NCI-H2107 treated with DMSO at 0.1 percent for 48 hours (cell line): ENCODE measurements at regions not wholly inside any gene's neighbourhood (a gene's known extent, or its start where the extent isn't known, plus 50 kb on each side); places are given as distances from the start of the nearest gene placed in this dataset.
A peak's percentile ranks its signal among the peaks of the same experiment; 100 is the strongest.
"Not testable (repeated sequence)": the region's sequence is repeated elsewhere in the genome, so short reads cannot be mapped to it uniquely, and the experiment has no call there.

ENCODE experiments used
- DNase-seq: peaks from one replicate; lab custom pipeline; 2025; ENCODE audit not compliant: unreplicated experiment; lab: John Stamatoyannopoulos, UW

DNA sequence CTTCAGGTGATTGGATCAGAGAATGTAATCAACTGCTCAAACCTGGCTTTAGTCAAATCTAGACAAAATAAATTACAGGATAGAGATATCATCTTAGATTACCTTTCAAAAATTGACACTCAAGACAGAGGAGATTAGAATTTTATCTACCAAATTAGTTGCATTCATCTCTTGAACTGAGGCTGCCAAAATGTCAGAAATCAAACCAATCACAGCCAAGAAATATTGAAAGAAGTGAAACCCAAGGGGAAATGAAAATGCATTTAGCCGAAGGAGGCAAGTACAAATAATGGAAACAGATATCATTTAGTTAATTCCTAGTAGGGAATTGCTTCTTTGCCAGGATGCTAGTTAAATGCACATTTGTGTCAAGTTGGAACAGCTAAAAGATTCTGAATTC is 261.1 kb upstream of the PDZRN3 start:
- DNase-seq = no peak

GRCh38 chr3:73884361-73884760 is 259.6 kb upstream of the PDZRN3 start:
- no peak for DNase-seq

DNA sequence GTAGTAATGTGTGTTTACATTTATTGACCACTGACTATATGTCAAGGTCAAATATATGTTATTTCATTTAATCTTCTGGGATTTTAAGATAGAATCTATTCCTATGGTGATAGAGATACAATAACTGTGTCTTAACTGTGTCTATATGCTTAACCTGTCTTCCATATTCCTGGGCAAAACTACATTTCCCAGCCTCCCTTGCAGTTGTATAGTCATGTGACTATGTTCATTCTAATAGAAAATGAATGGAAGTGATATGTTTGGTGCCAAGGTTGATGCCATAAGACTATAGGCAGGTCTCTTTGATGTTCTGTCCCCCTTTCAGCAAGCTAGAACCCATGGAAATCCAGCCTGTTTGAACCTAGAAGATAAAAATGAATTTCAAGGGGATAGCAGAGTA is 258.8 kb upstream of the PDZRN3 start:
- no peak for DNase-seq

- DNase-seq = no peak
Measured at GRCh38 chr3:73874606-73875369, 250.0 kb upstream of the PDZRN3 start.

DNA sequence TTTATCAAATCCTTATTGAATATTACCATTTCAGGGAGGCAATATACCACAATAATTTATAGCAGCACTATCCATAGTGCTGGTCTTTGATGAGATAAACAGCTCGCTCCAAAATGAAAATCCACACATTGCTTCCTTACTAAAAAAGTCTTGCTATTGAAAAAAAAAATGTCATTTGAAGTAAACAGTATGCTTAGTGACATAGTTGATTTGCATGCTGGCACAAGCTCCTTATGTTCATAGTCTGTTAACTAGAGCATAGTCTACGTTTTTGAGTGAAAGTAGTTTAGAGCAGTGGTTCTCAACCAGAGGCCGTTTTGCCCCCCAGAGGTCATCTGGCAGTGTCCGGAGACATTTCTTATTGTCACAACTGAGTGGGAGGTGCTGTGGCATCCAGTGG is 249.4 kb upstream of the PDZRN3 start:
- DNase-seq = no peak

- DNase-seq = peak; percentile 3
Measured at GRCh38 chr3:73868688-73869315, 244.1 kb upstream of the PDZRN3 start.

DNA sequence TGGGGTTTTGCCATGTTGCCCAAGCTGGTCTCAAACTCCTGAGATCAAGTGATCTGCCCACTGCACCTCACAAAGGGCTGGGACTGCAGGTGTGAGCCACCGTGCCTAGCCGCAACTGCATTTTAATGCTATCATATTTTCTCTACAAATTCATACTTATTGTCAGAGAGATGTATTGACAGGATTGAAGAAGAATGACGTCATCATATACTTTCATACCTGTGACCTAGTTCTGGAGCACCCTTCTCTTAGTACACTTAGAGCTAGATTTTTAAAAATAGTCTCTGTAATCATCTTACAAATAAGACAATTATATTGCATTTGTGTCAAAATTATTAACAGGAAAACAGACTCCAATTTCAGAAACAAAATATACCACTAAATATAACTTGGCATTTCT is 242.8 kb upstream of the PDZRN3 start:
- DNase-seq = no peak

GRCh38 chr3:73866846-73867245 is 242.1 kb upstream of the PDZRN3 start:
- DNase-seq = no peak

DNA sequence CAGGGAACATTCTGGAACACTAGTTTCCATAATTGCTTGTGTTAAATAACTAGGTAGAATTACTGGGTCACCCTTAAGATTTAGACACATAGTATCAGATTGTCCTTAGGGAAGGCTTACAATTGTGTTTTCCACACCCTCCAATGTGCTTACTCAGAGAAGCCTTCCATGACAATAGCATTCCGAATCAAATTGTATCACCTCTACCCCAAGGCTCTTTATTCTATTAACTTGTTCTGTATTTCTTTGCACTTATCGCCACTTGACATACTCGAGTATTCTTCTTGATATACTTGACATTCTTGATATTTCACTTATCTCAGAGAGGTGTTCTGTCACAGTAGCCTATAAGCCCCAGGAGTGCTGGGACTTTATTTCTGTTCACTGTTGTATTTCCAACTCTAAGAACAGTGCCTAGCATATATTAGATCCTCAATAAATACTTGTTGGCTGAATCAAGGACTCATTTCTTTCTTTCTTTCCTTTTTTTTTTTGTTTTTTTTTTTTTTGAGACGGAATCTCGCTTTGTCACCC is 238.9 kb upstream of the PDZRN3 start:
- DNase-seq = no peak

GRCh38 chr3:73855813-73856212 is 231.1 kb upstream of the PDZRN3 start:
- DNase-seq = no peak

- DNase-seq = peak; percentile 7
Measured at GRCh38 chr3:73848173-73848906, 223.6 kb upstream of the PDZRN3 start.

GRCh38 chr3:73846951-73847350 is 222.2 kb upstream of the PDZRN3 start:
- DNase-seq = no peak

DNA sequence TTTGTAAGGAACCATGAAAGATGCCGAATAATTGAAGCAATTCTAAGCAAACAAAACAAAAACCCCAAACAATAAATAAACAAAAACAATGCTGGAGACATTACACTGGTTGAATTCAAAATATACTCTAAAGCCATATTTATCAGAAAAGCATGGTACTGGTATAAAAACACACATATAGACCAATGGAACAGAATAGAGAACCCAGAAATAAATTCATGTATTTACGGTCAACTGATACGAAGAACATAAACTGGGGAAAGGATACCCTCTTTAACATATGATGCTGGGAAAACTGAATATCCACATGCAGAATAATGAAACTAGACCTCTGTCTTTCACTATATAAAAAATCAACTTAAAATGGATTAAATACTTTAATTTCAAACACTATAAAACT is 214.3 kb upstream of the PDZRN3 start:
- DNase-seq = no peak

DNA sequence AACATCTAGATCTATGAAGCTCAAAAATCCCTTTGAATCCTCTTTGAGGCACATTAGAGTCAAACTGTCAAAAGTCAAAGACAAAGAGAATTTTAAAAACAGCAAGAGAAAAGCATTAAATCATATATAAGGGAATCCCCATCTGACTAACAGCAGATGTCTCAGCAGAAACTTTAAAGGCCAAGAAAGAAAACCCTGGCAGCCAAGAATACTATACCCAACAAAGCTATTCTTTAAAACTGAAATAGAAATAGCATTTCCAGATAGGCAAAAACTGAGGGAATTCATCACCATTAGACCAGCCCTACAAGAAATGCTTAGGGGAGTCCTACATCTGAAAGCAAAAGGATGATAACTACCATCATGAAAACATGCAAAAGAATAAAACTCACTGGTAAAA is 211.2 kb upstream of the PDZRN3 start:
- no peak for DNase-seq

GRCh38 chr3:73832426-73832825 is 207.7 kb upstream of the PDZRN3 start:
- DNase-seq = no peak

DNA sequence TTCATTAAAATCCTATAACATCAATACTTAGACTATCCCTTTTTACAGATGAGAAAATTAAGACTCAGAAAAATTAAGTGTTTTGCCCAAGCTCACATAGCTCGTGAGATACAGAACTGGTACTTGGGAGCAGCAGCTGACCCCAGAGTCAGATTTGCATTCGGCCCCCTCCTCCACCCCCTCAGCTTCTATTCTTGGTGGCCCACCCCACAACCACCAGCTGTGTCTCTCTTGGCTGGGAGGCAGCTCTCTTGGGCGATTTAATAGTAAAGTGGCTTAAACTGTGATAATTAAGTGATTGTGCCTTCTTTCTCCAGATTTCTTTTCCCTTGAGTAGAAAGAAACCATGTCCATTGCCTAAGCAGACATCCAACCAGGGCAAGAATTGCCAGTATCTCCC is 203.6 kb upstream of the PDZRN3 start:
- no peak for DNase-seq

- no peak for DNase-seq
Measured at GRCh38 chr3:73827725-73828211, 203.0 kb upstream of the PDZRN3 start.

- no peak for DNase-seq
Measured at GRCh38 chr3:73827204-73827603, 202.5 kb upstream of the PDZRN3 start.

DNA sequence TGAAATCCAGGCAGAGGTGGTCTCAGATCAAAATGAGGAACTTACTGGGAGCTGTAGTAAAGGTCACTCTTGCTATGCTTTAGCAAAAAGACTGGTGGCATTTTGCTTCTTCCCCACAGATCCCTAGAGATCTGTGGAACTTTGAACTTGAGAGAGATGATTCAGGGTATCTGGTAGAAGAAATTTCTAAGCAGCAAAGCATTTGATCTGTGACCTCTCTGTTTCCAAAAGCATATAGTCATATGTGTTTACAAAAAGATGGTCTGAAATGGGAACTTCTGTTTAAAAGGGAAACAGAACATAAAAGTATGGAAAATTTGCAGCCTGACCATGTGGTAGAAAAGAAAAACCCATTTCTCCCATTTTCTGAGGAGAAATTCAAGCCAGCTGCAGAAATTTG is 196.2 kb upstream of the PDZRN3 start:
- not testable (repeated sequence) for DNase-seq

DNA sequence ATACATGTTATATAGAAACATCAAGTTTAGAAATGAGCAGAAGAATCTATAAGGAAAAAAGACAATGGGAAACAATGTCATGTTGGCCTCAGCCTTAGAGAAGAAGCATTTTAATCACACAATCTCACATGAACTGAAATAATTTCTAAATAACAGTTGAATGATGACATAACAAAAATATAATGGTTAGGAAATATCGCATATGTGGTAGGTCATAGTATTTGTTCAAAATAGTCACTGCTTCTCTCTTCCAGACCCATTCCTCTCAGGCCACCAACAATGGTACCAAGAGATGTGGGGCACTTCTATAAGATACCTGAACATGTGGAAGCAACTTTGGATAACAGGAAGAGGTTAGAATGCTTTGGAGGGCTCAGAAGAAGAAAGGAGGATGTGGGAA is 195.7 kb upstream of the PDZRN3 start:
- DNase-seq = no peak

GRCh38 chr3:73815966-73816365 is 191.2 kb upstream of the PDZRN3 start:
- DNase-seq = no peak
